OCI-LY1 (cell line): ENCODE measurements at regions not wholly inside any gene's neighbourhood (a gene's known extent, or its start where the extent isn't known, plus 50 kb on each side); places are given as distances from the start of the nearest gene placed in this dataset.

Experiments
- H2AFZ ChIP-seq: fragments of 200-600 bp; sonication (generic), shearing (Covaris generic); 2 replicates; pipeline ENCODE4 v1.6.0; 2014; ENCODE audit warnings: antibody characterized with exemption, mild to moderate bottlenecking, low read length
- H3F3A ChIP-seq: fragments of 200-600 bp; sonication (generic), shearing (Covaris generic); 2 replicates; pipeline ENCODE4 v1.6.0; 2014; ENCODE audit warnings: mild to moderate bottlenecking, antibody characterized with exemption, low read length, moderate library complexity; ENCODE audit not compliant: insufficient read depth
- H3K27ac ChIP-seq: fragments of 200-600 bp; sonication (generic); 2 replicates; pipeline ENCODE4 v1.5.1; 2014; ENCODE audit warnings: low read length, mixed run types, mild to moderate bottlenecking, low read depth; ENCODE audit not compliant: poor library complexity, severe bottlenecking
- H3K27me3 ChIP-seq: fragments of 200-600 bp; sonication (generic); 2 replicates; pipeline ENCODE4 v1.6.0; 2014; ENCODE audit warnings: antibody characterized with exemption, mild to moderate bottlenecking, low read length, moderate library complexity; ENCODE audit not compliant: insufficient read depth
- H3K36me3 ChIP-seq: fragments of 200-600 bp; sonication (generic); 2 replicates; pipeline ENCODE4 v1.6.1; 2014; ENCODE audit warnings: mild to moderate bottlenecking, antibody characterized with exemption, low read length, moderate library complexity, mixed read lengths; ENCODE audit not compliant: insufficient read depth
- H3K4me1 ChIP-seq: fragments of 200-600 bp; sonication (generic); 2 replicates; pipeline ENCODE4 v1.5.1; 2014; ENCODE audit warnings: mild to moderate bottlenecking, low read length, moderate library complexity; ENCODE audit not compliant: insufficient read depth, severe bottlenecking
- H3K4me2 ChIP-seq: fragments of 200-600 bp; sonication (generic), shearing (Covaris generic); 2 replicates; pipeline ENCODE4 v1.6.1; 2014; ENCODE audit warnings: low read length
- H3K4me3 ChIP-seq: fragments of 200-600 bp; sonication (generic); 2 replicates; pipeline ENCODE4 v1.5.1; 2014; ENCODE audit warnings: low read length, low read depth, mild to moderate bottlenecking, mixed read lengths; ENCODE audit not compliant: poor library complexity, severe bottlenecking
- H3K79me2 ChIP-seq: fragments of 200-600 bp; shearing (Covaris generic); 2 replicates; pipeline ENCODE4 v1.6.1; 2016; ENCODE audit warnings: mixed run types, low read length, mixed read lengths; ENCODE audit not compliant: insufficient read depth
- H3K9ac ChIP-seq: fragments of 200-600 bp; sonication (generic), shearing (Covaris generic); 2 replicates; pipeline ENCODE4 v1.6.1; 2014; ENCODE audit warnings: mild to moderate bottlenecking, low read length, mixed read lengths
- H3K9me2 ChIP-seq: fragments of 200-600 bp; sonication (generic), shearing (Covaris generic); 2 replicates; pipeline ENCODE4 v1.6.1; 2014; ENCODE audit warnings: low read depth, mild to moderate bottlenecking, low read length, mixed read lengths
- H3K9me3 ChIP-seq: fragments of 200-600 bp; shearing (Covaris generic); 2 replicates; pipeline ENCODE4 v1.6.1; 2014; ENCODE audit warnings: low read length, mixed read lengths
- H4K20me1 ChIP-seq: fragments of 200-600 bp; sonication (generic), shearing (Covaris generic); 2 replicates; pipeline ENCODE4 v1.6.0; 2016; ENCODE audit warnings: mild to moderate bottlenecking, low read length; ENCODE audit not compliant: insufficient read depth
- EZH2 ChIP-seq: fragments of 200-600 bp; sonication (generic), shearing (Covaris generic); IDR thresholded peaks from 2 replicates; pipeline ENCODE4 v1.8.0; 2017; ENCODE audit warnings: borderline replicate concordance, mixed run types, mild to moderate bottlenecking, antibody characterized with exemption, low read length, moderate library complexity, mixed read lengths
- TF ChIP-seq, protein P1 (sequence below): fragments of 200-600 bp; sonication (generic), shearing (Covaris generic); IDR thresholded peaks from 2 replicates; pipeline ENCODE4 v1.5.1; 2017; ENCODE audit warnings: mild to moderate bottlenecking, antibody characterized with exemption, low read length, moderate library complexity, mixed read lengths

DNA sequence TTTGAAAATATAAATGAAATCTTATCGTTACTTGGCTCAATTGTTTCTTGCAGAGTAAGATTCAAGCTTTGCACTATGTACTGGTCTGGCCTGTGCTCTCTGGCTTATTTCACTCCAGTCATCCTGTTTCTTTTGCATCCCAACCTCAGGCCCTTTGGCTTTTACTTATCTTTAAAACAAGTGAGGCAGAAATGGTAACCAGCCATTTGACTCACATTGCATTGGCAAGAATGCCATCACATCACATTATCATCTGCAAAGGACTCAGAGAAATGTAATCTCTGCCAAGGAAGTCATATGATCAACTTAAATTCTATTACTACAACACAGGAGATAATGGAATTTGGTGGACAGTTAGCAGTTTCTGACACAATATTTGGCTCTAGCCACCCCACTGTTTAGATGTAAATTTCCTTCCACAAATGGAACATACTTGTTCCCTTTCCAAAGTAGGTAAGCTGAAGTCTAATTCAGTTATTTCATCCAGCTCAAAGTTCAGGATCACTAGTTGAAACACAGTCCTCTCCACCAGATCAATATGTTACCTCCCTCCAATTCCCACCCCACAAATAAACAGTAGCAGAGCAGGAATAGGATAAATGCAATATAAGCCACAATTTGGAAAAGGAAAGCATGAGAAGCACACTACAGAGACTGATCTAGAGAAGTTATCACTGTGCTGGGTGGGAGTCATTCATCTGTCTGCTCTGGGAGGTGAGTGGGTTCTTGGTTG lies 65.0 kb upstream of the DSC1 start:
- TF ChIP-seq EZH2, result no peak
- TF ChIP-seq, protein P1, sequence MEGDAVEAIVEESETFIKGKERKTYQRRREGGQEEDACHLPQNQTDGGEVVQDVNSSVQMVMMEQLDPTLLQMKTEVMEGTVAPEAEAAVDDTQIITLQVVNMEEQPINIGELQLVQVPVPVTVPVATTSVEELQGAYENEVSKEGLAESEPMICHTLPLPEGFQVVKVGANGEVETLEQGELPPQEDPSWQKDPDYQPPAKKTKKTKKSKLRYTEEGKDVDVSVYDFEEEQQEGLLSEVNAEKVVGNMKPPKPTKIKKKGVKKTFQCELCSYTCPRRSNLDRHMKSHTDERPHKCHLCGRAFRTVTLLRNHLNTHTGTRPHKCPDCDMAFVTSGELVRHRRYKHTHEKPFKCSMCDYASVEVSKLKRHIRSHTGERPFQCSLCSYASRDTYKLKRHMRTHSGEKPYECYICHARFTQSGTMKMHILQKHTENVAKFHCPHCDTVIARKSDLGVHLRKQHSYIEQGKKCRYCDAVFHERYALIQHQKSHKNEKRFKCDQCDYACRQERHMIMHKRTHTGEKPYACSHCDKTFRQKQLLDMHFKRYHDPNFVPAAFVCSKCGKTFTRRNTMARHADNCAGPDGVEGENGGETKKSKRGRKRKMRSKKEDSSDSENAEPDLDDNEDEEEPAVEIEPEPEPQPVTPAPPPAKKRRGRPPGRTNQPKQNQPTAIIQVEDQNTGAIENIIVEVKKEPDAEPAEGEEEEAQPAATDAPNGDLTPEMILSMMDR, result no peak
- no peaks in the 10 kb centered on the region for H3F3A ChIP-seq
- H3K4me2 ChIP-seq, result no peak overlapping the region
- no peaks in the 10 kb centered on the region for H3K9me2 ChIP-seq
- no peak overlapping the region for H3K4me3 ChIP-seq
- no peaks in the 10 kb centered on the region for H3K9me3 ChIP-seq
- no peaks in the 10 kb centered on the region for H3K79me2 ChIP-seq
- no peaks in the 10 kb centered on the region for H3K4me1 ChIP-seq
- no peak overlapping the region for H3K9ac ChIP-seq
- H3K36me3 ChIP-seq, result no peaks in the 10 kb centered on the region
- no peak overlapping the region for H2AFZ ChIP-seq
- H3K27me3 ChIP-seq, result no peaks in the 10 kb centered on the region
- H4K20me1 ChIP-seq, result no peaks in the 10 kb centered on the region
- H3K27ac ChIP-seq, result no peak overlapping the region

DNA sequence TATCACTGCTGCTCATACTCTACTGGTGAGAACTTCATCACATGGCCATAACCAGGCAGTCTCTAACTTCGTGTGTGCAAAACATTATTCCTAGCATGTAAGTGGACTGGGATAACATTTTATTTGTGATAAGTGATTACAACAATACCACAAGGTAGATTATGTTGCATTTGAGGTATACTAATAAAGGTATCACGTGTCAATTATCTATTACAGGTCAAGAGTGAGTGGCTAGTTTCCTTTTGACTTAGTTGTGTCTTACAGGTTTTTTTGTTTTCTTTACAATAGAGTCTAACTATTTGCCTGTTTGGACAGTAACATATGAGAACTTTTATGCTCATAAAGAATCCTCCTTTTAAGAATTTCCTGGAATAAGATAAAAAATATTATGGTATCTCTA lies 67.2 kb upstream of the DSC1 start:
- H3K9me2 ChIP-seq, result no peaks in the 10 kb centered on the region
- H3K27me3 ChIP-seq, result no peaks in the 10 kb centered on the region
- no peaks in the 10 kb centered on the region for H3K4me1 ChIP-seq
- no peak overlapping the region for H3K9ac ChIP-seq
- H3K4me2 ChIP-seq, result no peak overlapping the region
- H3F3A ChIP-seq, result no peaks in the 10 kb centered on the region
- no peaks in the 10 kb centered on the region for H4K20me1 ChIP-seq
- no peaks in the 10 kb centered on the region for H3K9me3 ChIP-seq
- no peak for TF ChIP-seq EZH2
- TF ChIP-seq, protein P1, result no peak
- no peaks in the 10 kb centered on the region for H3K79me2 ChIP-seq
- no peak overlapping the region for H3K4me3 ChIP-seq
- no peak overlapping the region for H3K27ac ChIP-seq
- no peaks in the 10 kb centered on the region for H3K36me3 ChIP-seq
- H2AFZ ChIP-seq, result no peak overlapping the region

GRCh38 chr18:31230495-31230894 lies 67.8 kb upstream of the DSC1 start:
- H3K4me1 ChIP-seq, result no peaks in the 10 kb centered on the region
- no peak overlapping the region for H3K27ac ChIP-seq
- TF ChIP-seq, protein P1, result no peak
- no peak for TF ChIP-seq EZH2

More at GRCh38 chr18:31230495-31230894, 67.8 kb upstream of the DSC1 start:
- Histone ChIP-seq H3K9me3 (no peaks in the 10 kb centered on the region), H3K27me3 (no peaks in the 10 kb centered on the region), H3K4me2 (no peak overlapping the region), H2AFZ (no peak overlapping the region), H3K36me3 (no peaks in the 10 kb centered on the region), H3K9me2 (no peaks in the 10 kb centered on the region), H3K9ac (no peak overlapping the region), H4K20me1 (no peaks in the 10 kb centered on the region), H3K4me3 (no peak overlapping the region), H3F3A (no peaks in the 10 kb centered on the region), H3K79me2 (no peaks in the 10 kb centered on the region)
